ENCODE measurements at regions not wholly inside any gene's neighbourhood (a gene's known extent, or its start where the extent isn't known, plus 50 kb on each side); places are given as distances from the start of the nearest gene placed in this dataset.

DNA sequence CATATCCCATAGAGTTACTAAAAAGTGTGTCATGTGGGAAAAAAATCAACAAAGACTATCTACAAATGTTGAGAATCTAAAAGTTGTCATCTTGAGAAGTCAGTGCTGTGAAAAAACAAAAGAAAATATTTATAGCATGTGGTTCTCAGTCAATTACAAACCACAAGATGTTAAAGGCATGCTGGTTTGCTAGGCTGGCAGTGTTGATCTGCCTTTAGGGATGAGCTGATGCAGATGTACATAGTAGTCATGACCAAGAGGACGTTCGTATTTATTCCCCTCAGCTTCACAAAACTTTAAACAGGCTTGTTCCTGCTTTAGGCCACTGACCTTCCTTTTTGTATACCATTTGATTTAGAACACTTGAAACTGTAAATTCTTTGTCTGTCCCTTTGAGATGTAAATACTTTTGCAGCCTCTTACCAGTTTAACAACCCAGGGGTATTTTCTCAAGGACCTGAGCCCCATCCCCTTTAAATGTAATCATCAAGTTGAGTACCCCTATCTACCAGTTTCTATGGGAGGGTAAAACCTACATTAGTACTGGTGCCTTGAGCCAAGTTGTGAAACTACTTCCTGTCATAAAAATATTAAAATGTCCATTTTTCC is 446.6 kb downstream of the KCNJ18 start:
- Histone ChIP-seq H3K27ac (no peak overlapping the region), H3K4me3 (no peak overlapping the region), H3K9me3 (peaks cover 0 to 23% (median 0%) of the 10 kb centered on the region in 12 donors), H3K36me3 (no peaks in the 10 kb centered on the region), H3K27me3 (no peaks in the 10 kb centered on the region), H3K4me1 (no peaks in the 10 kb centered on the region)
- intact Hi-C loops (cut with DNase I), result no loop called here
- TF ChIP-seq, protein P1, sequence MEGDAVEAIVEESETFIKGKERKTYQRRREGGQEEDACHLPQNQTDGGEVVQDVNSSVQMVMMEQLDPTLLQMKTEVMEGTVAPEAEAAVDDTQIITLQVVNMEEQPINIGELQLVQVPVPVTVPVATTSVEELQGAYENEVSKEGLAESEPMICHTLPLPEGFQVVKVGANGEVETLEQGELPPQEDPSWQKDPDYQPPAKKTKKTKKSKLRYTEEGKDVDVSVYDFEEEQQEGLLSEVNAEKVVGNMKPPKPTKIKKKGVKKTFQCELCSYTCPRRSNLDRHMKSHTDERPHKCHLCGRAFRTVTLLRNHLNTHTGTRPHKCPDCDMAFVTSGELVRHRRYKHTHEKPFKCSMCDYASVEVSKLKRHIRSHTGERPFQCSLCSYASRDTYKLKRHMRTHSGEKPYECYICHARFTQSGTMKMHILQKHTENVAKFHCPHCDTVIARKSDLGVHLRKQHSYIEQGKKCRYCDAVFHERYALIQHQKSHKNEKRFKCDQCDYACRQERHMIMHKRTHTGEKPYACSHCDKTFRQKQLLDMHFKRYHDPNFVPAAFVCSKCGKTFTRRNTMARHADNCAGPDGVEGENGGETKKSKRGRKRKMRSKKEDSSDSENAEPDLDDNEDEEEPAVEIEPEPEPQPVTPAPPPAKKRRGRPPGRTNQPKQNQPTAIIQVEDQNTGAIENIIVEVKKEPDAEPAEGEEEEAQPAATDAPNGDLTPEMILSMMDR (IDR thresholded peaks at IDR 0.05), result no peak
- TF ChIP-seq POLR2A (IDR thresholded peaks at IDR 0.05), result no peak
- WGBS, 4 donors, result 17 to 26% (median 22%) methylated on average over 2 of the region's 2 CpGs
- DNase-seq, result no peak
- no peak for ATAC-seq

DNA sequence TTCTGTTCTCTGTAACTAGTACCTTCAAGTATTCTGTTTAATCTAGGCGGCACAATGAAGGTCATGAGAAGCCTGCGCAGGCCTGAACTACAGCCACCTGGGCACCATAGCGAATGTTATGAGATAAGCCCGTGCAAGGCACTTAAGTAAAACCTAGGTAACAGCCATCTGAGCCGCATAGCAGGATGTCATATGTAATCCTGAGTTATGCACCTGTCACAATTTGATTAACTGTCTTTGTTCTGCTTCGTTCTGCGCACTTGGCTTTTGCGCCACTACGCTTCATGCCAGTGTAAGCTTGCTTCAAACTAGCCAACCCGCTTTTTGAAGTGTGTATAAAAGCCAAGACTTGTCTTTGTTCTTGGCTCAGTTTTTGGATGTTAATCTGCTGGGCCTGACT is 449.8 kb downstream of the KCNJ18 start:
- H3K27ac ChIP-seq, result no peak overlapping the region
- H3K36me3 ChIP-seq, result no peaks in the 10 kb centered on the region
- peaks cover 0 to 14% (median 0%) of the 10 kb centered on the region in 12 donors for H3K9me3 ChIP-seq
- no peak overlapping the region for H3K4me3 ChIP-seq
- TF ChIP-seq, protein P1 (IDR thresholded peaks at IDR 0.05), result no peak
- TF ChIP-seq POLR2A (IDR thresholded peaks at IDR 0.05), result no peak
- H3K4me1 ChIP-seq, result no peaks in the 10 kb centered on the region
- WGBS, 4 donors, result 51 to 63% (median 56%) methylated on average over 10 of the region's 10 CpGs
- H3K27me3 ChIP-seq, result no peaks in the 10 kb centered on the region
- ATAC-seq (peak in 2 of 4 donors; percentile 26 to 33), DNase-seq (no peak)
- intact Hi-C loops (cut with DNase I), result no loop called here

DNA sequence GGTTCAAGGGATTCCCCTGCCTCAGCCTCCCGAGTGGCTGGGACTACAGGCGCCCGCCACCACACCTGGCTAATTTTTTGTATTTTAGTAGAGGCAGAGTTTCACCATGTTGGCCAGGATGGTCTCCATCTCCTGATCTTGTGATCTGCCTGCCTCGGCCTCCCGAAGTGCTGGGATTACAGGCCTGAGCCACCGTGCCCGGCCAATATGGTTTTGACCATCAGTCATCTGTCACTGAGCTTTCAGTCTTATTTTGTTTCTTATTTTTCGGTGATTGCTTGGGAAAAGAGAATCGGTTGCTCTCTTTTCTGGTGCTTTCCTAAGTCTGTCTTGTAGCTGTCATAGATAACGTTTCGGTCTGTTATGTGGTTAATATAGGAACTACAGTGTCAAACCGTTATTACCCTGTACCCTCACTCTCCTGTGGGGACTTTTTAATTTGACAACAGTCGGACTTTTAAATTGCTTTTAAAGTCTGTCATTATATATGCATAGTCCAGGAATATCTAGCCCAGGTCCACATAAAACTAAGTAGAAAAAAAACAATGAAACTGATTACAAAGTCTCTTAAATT is 453.4 kb downstream of the KCNJ18 start:
- ATAC-seq (no peak), DNase-seq (no peak)
- Histone ChIP-seq H3K4me1 (no peaks in the 10 kb centered on the region), H3K27ac (no peak overlapping the region), H3K27me3 (no peaks in the 10 kb centered on the region), H3K9me3 (peaks cover 0 to 10% (median 0%) of the 10 kb centered on the region in 12 donors), H3K4me3 (no peak overlapping the region), H3K36me3 (no peaks in the 10 kb centered on the region)
- no peak for TF ChIP-seq POLR2A (IDR thresholded peaks at IDR 0.05)
- TF ChIP-seq, protein P1 (IDR thresholded peaks at IDR 0.05), result no peak
- intact Hi-C loops (cut with DNase I), result no loop called here
- 63 to 78% (median 70%) methylated on average over 13 of the region's 13 CpGs for WGBS, 4 donors

DNA sequence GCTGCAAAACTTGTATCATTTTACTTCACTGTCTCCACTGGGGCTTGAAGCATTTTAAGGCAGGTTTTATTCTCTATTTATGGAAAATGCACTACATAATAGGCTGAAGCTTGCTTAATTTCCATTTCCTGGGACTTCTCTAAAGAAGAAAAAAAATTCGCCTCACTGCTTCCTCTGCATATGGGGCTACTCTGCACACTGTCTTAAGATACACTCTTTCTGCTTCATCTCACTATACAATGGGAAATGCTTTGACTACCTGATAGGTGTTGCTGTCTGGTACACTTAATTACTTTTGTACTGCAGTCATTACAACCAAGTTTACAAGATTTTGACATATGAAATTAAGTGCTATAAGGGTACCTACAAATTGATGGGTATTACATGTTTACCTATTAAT is 466.0 kb downstream of the KCNJ18 start:
- Histone ChIP-seq H3K27me3 (no peaks in the 10 kb centered on the region), H3K4me3 (no peak overlapping the region), H3K4me1 (no peaks in the 10 kb centered on the region), H3K9me3 (no peaks in the 10 kb centered on the region), H3K27ac (no peak overlapping the region), H3K36me3 (no peaks in the 10 kb centered on the region)
- intact Hi-C loops (cut with DNase I), result no loop called here
- DNase-seq (no peak), ATAC-seq (no peak)
- WGBS, 4 donors, result 39 to 54% (median 49%) methylated on average over 1 of the region's 1 CpG
- no peak for TF ChIP-seq POLR2A (IDR thresholded peaks at IDR 0.05)
- TF ChIP-seq, protein P1 (IDR thresholded peaks at IDR 0.05), result no peak
